Mesendoderm (in vitro differentiated cells): ENCODE measurements at regions not wholly inside any gene's neighbourhood (a gene's known extent, or its start where the extent isn't known, plus 50 kb on each side); places are given as distances from the start of the nearest gene placed in this dataset.

Experiments used
- DNase-seq: peaks from one replicate; pipeline ENCODE4 v3.0.0; 2013
- H2AK5ac ChIP-seq: 2 replicates; pipeline ENCODE4 v1.6.1; 2013; ENCODE audit warnings: low read length, inconsistent platforms
- H2BK120ac ChIP-seq: 2 replicates; pipeline ENCODE4 v1.6.1; 2013; ENCODE audit warnings: low read depth, mild to moderate bottlenecking, low read length, moderate library complexity, mixed read lengths
- H2BK15ac ChIP-seq: replicated peaks from 2 replicates; pipeline ENCODE4 v1.6.1; 2013; ENCODE audit warnings: low read depth, mild to moderate bottlenecking, moderate library complexity
- H2BK5ac ChIP-seq: 2 replicates; pipeline ENCODE4 v1.6.1; 2013; ENCODE audit warnings: low read length, inconsistent platforms
- H3K18ac ChIP-seq: 2 replicates; pipeline ENCODE4 v1.6.1; 2013; ENCODE audit warnings: mild to moderate bottlenecking, low read length, mixed read lengths
- H3K23ac ChIP-seq: one replicate; pipeline ENCODE4 v1.6.1; 2013; ENCODE audit warnings: low read length
- H3K27ac ChIP-seq: 2 replicates; pipeline ENCODE4 v1.5.1; 2013; ENCODE audit warnings: low read depth, mild to moderate bottlenecking, inconsistent platforms, low read length, moderate library complexity
- H3K27me3 ChIP-seq: 2 replicates; pipeline ENCODE4 v1.6.1; 2013; ENCODE audit warnings: low read length, control low read depth, mild to moderate bottlenecking, inconsistent platforms; ENCODE audit not compliant: insufficient read depth, poor library complexity
- H3K36me3 ChIP-seq: 2 replicates; pipeline ENCODE4 v1.6.1; 2013; ENCODE audit warnings: low read length, inconsistent platforms; ENCODE audit not compliant: control insufficient read depth, insufficient read depth
- H3K4ac ChIP-seq: one replicate; pipeline ENCODE4 v1.6.1; 2013; ENCODE audit warnings: low read depth, mild to moderate bottlenecking, low read length, moderate library complexity
- H3K4me1 ChIP-seq: 2 replicates; pipeline ENCODE4 v1.6.1; 2013; ENCODE audit warnings: low read depth, low read length, inconsistent platforms; ENCODE audit not compliant: control insufficient read depth
- H3K4me2 ChIP-seq: 2 replicates; pipeline ENCODE4 v1.6.1; 2013; ENCODE audit warnings: low read length
- H3K4me3 ChIP-seq: 2 replicates; pipeline ENCODE4 v1.5.1; 2013; ENCODE audit warnings: mild to moderate bottlenecking, low read length
- H3K56ac ChIP-seq: one replicate; pipeline ENCODE4 v1.6.1; 2013; ENCODE audit warnings: low read length
- H3K79me1 ChIP-seq: 2 replicates; pipeline ENCODE4 v1.6.1; 2013; ENCODE audit warnings: low read length, inconsistent platforms
- H3K79me2 ChIP-seq: 2 replicates; pipeline ENCODE4 v1.6.1; 2013; ENCODE audit warnings: mild to moderate bottlenecking, low read length; ENCODE audit not compliant: control insufficient read depth, insufficient read depth
- H3K9ac ChIP-seq: 2 replicates; pipeline ENCODE4 v1.6.1; 2013; ENCODE audit warnings: low read length, inconsistent platforms
- H4K5ac ChIP-seq: one replicate; pipeline ENCODE4 v1.6.1; 2013; ENCODE audit warnings: low read length
- H4K8ac ChIP-seq: one replicate; pipeline ENCODE4 v1.6.1; 2013; ENCODE audit warnings: low read depth, mild to moderate bottlenecking, control low read depth, low read length, moderate library complexity
- WGBS: extraction: QIAGEN DNeasy Blood & Tissue Kit; methylation state at CpG from one replicate; pipeline ENCODE4 v1.1.7; 2013; ENCODE audit warnings: low lambda C conversion rate, missing lambda C conversion rate; ENCODE audit not compliant: insufficient coverage; ENCODE audit errors: extremely low coverage; 5-methylcytosine and 5-hydroxymethylcytosine counted together

- Histone ChIP-seq H3K56ac (no peak overlapping the region), H3K79me2 (no peaks in the 10 kb centered on the region), H3K4me3 (no peak overlapping the region), H2BK120ac (no peak overlapping the region), H3K27me3 (no peaks in the 10 kb centered on the region), H3K4me1 (no peaks in the 10 kb centered on the region), H4K5ac (no peak overlapping the region), H3K27ac (no peak overlapping the region), H3K9ac (no peak overlapping the region), H2AK5ac (no peak overlapping the region), H3K18ac (no peak overlapping the region), H3K4ac (no peak overlapping the region), H3K79me1 (no peaks in the 10 kb centered on the region), H2BK5ac (no peak overlapping the region), H3K36me3 (no peaks in the 10 kb centered on the region), H2BK15ac (no peak overlapping the region), H3K23ac (no peak overlapping the region), H3K4me2 (no peak overlapping the region), H4K8ac (no peak overlapping the region)
- no peak for DNase-seq
Measured at GRCh38 chr1:239601108-239601507, 214.7 kb downstream of the CHRM3 start.

GRCh38 chr1:239603530-239603929 is 217.2 kb downstream of the CHRM3 start:
- Histone ChIP-seq H3K18ac (no peak overlapping the region), H3K79me1 (no peaks in the 10 kb centered on the region), H3K79me2 (no peaks in the 10 kb centered on the region), H3K4me3 (no peak overlapping the region), H4K8ac (no peak overlapping the region), H3K23ac (no peak overlapping the region), H2BK5ac (no peak overlapping the region), H3K4me2 (no peak overlapping the region), H2BK15ac (no peak overlapping the region), H4K5ac (no peak overlapping the region), H3K9ac (no peak overlapping the region), H3K4ac (no peak overlapping the region), H2AK5ac (no peak overlapping the region), H3K27ac (no peak overlapping the region), H3K27me3 (no peaks in the 10 kb centered on the region), H2BK120ac (no peak overlapping the region), H3K56ac (no peak overlapping the region), H3K4me1 (no peaks in the 10 kb centered on the region), H3K36me3 (no peaks in the 10 kb centered on the region)
- no CpG with 5 or more reads among the region's 3 CpGs for WGBS
- no peak for DNase-seq

GRCh38 chr1:239606850-239607400 is 220.6 kb downstream of the CHRM3 start:
- H4K8ac ChIP-seq: no peak overlapping the region
- H3K79me2 ChIP-seq: no peaks in the 10 kb centered on the region
- no peak overlapping the region for H3K18ac ChIP-seq
- H3K27ac ChIP-seq: no peak overlapping the region
- H3K79me1 ChIP-seq: no peaks in the 10 kb centered on the region
- no peak overlapping the region for H2BK120ac ChIP-seq
- no peak overlapping the region for H3K23ac ChIP-seq
- no peak overlapping the region for H3K4me2 ChIP-seq
- no peak overlapping the region for H2BK15ac ChIP-seq
- H3K4me3 ChIP-seq: no peak overlapping the region
- no peak overlapping the region for H2AK5ac ChIP-seq
- H3K9ac ChIP-seq: no peak overlapping the region
- WGBS: no CpG with 5 or more reads among the region's 2 CpGs
- DNase-seq: peak; percentile 25
- no peak overlapping the region for H2BK5ac ChIP-seq
- no peaks in the 10 kb centered on the region for H3K36me3 ChIP-seq
- H4K5ac ChIP-seq: no peak overlapping the region
- no peaks in the 10 kb centered on the region for H3K4me1 ChIP-seq
- no peak overlapping the region for H3K4ac ChIP-seq
- H3K56ac ChIP-seq: no peak overlapping the region
- H3K27me3 ChIP-seq: no peaks in the 10 kb centered on the region

GRCh38 chr1:239608469-239608868 is 222.1 kb downstream of the CHRM3 start:
- WGBS: 100% methylated on average over 1 of the region's 6 CpGs
- Histone ChIP-seq H4K8ac (no peak overlapping the region), H3K27ac (no peak overlapping the region)

GRCh38 chr1:239612379-239612778 is 226.0 kb downstream of the CHRM3 start:
- Histone ChIP-seq H3K18ac (no peak overlapping the region), H3K23ac (no peak overlapping the region), H3K56ac (no peak overlapping the region), H3K4me1 (no peaks in the 10 kb centered on the region), H3K79me1 (no peaks in the 10 kb centered on the region), H3K9ac (no peak overlapping the region), H2AK5ac (no peak overlapping the region), H3K36me3 (no peaks in the 10 kb centered on the region), H3K4me3 (no peak overlapping the region), H2BK120ac (no peak overlapping the region), H2BK15ac (no peak overlapping the region), H2BK5ac (no peak overlapping the region), H3K4me2 (no peak overlapping the region), H3K79me2 (no peaks in the 10 kb centered on the region), H3K27me3 (no peaks in the 10 kb centered on the region), H3K4ac (no peak overlapping the region), H4K8ac (no peak overlapping the region), H3K27ac (no peak overlapping the region), H4K5ac (no peak overlapping the region)
- WGBS: no CpG with 5 or more reads among the region's 1 CpG
- no peak for DNase-seq

More at GRCh38 chr1:239608469-239608868, 222.1 kb downstream of the CHRM3 start:
- no peak for DNase-seq
- Histone ChIP-seq H3K4me1 (no peaks in the 10 kb centered on the region), H3K79me2 (no peaks in the 10 kb centered on the region), H3K4me2 (no peak overlapping the region), H3K23ac (no peak overlapping the region), H3K4ac (no peak overlapping the region), H2AK5ac (no peak overlapping the region), H3K4me3 (no peak overlapping the region), H3K56ac (no peak overlapping the region), H2BK5ac (no peak overlapping the region), H3K9ac (no peak overlapping the region), H3K18ac (no peak overlapping the region), H3K79me1 (no peaks in the 10 kb centered on the region), H4K5ac (no peak overlapping the region), H2BK15ac (no peak overlapping the region), H2BK120ac (no peak overlapping the region), H3K36me3 (no peaks in the 10 kb centered on the region), H3K27me3 (no peaks in the 10 kb centered on the region)

GRCh38 chr1:239616673-239617072 is 230.3 kb downstream of the CHRM3 start:
- no peak overlapping the region for H3K27ac ChIP-seq
- DNase-seq: no peak

More at GRCh38 chr1:239616673-239617072, 230.3 kb downstream of the CHRM3 start:
- Histone ChIP-seq H3K79me2 (no peaks in the 10 kb centered on the region), H2BK15ac (no peak overlapping the region), H3K4me1 (no peaks in the 10 kb centered on the region), H3K79me1 (no peaks in the 10 kb centered on the region), H3K18ac (no peak overlapping the region), H3K4me2 (no peak overlapping the region), H2BK120ac (no peak overlapping the region), H3K56ac (no peak overlapping the region), H3K9ac (no peak overlapping the region), H2BK5ac (no peak overlapping the region), H3K4ac (no peak overlapping the region), H3K27me3 (no peaks in the 10 kb centered on the region), H3K36me3 (no peaks in the 10 kb centered on the region), H4K5ac (no peak overlapping the region), H3K4me3 (no peak overlapping the region), H3K23ac (no peak overlapping the region), H2AK5ac (no peak overlapping the region), H4K8ac (no peak overlapping the region)
- WGBS: no CpG with 5 or more reads among the region's 1 CpG
